KMS-11 (cell line): ENCODE measurements at regions not wholly inside any gene's neighbourhood (a gene's known extent, or its start where the extent isn't known, plus 50 kb on each side); places are given as distances from the start of the nearest gene placed in this dataset.

Experiments used
- H2AFZ ChIP-seq: fragments of 200-600 bp; sonication (generic); 2 replicates; pipeline ENCODE4 v1.6.1; 2016; ENCODE audit warnings: antibody characterized with exemption, mixed run types, low read depth
- H3K27ac ChIP-seq: fragments of 200-600 bp; sonication (generic); 2 replicates; pipeline ENCODE4 v1.6.1; 2016; ENCODE audit warnings: mild to moderate bottlenecking, mixed run types
- H3K27me3 ChIP-seq: fragments of 200-600 bp; sonication (generic); 2 replicates; pipeline ENCODE4 v1.6.1; 2017; ENCODE audit warnings: mild to moderate bottlenecking, low read depth, mixed run types, moderate library complexity; ENCODE audit not compliant: insufficient read depth
- H3K36me3 ChIP-seq: fragments of 200-600 bp; sonication (generic); 2 replicates; pipeline ENCODE4 v1.6.1; 2017; ENCODE audit warnings: mild to moderate bottlenecking, mixed run types; ENCODE audit not compliant: insufficient read depth
- H3K4me1 ChIP-seq: fragments of 200-600 bp; sonication (generic); 2 replicates; pipeline ENCODE4 v1.6.1; 2016; ENCODE audit warnings: mild to moderate bottlenecking, low read depth, mixed run types; ENCODE audit not compliant: poor library complexity, severe bottlenecking
- H3K4me2 ChIP-seq: fragments of 200-600 bp; sonication (generic); 2 replicates; pipeline ENCODE4 v1.7.0; 2016; ENCODE audit warnings: mild to moderate bottlenecking, mixed run types
- H3K4me3 ChIP-seq: fragments of 200-600 bp; sonication (generic); IDR thresholded peaks from 2 replicates; pipeline ENCODE4 v1.6.1; 2017; ENCODE audit warnings: low read depth, low read length, mixed read lengths; ENCODE audit not compliant: insufficient read depth
- H3K79me2 ChIP-seq: fragments of 200-600 bp; sonication (generic); 2 replicates; pipeline ENCODE4 v1.6.1; 2016; ENCODE audit warnings: low read depth, mixed run types; ENCODE audit not compliant: insufficient read depth
- H3K9ac ChIP-seq: fragments of 200-600 bp; sonication (generic); 2 replicates; pipeline ENCODE4 v1.6.1; 2016; ENCODE audit warnings: mild to moderate bottlenecking, mixed run types
- H4K20me1 ChIP-seq: fragments of 200-600 bp; sonication (generic); 2 replicates; pipeline ENCODE4 v1.6.1; 2016; ENCODE audit warnings: mild to moderate bottlenecking, mixed run types; ENCODE audit not compliant: insufficient read depth
- CTCF ChIP-seq: fragments of 200-600 bp; sonication (generic); conservative IDR thresholded peaks from 2 replicates; pipeline ENCODE4 v1.6.1; 2017; ENCODE audit warnings: low read depth, mild to moderate bottlenecking, antibody characterized with exemption, low read length, moderate library complexity, mixed read lengths

GRCh38 chr12:127664901-127665300 is 602.1 kb upstream of the TMEM132C start:
- no peak for TF ChIP-seq CTCF
- Histone ChIP-seq H3K9ac (no peak overlapping the region), H3K27me3 (no peaks in the 10 kb centered on the region), H3K4me1 (no peaks in the 10 kb centered on the region), H3K36me3 (no peaks in the 10 kb centered on the region), H4K20me1 (no peaks in the 10 kb centered on the region), H3K27ac (no peak overlapping the region), H3K4me3 (no peak overlapping the region), H3K4me2 (no peak overlapping the region), H2AFZ (no peak overlapping the region), H3K79me2 (no peaks in the 10 kb centered on the region)

DNA sequence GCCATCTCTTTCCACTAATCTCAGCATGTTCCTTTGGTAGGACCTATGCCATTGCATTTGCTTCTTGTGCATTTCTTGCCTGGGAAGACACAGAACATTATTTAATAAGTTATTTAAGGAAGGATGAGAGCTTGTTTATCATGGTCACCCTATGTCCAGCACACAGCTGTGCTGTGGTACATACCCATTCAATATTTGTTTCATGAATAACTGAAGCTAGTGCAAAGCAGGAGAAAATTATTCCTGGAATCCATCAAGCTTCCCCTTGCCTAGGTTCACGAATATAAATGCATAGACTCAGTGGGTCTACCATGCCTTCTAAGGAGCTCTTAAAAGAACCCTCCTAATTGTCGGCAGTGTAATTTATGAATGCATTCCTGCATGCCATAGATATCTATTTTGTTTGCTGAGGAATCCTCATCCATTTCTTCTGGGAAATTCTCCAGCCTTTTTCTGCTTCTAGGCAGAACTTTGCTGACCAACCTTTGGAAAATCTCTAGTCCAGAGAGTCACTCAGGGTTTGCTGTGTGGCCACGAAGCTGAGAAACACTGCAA is 599.8 kb upstream of the TMEM132C start:
- no peaks in the 10 kb centered on the region for H3K4me1 ChIP-seq
- no peak overlapping the region for H3K4me2 ChIP-seq
- TF ChIP-seq CTCF: no peak

GRCh38 chr12:127670294-127670693 is 596.7 kb upstream of the TMEM132C start:
- no peak overlapping the region for H2AFZ ChIP-seq
- no peak overlapping the region for H3K4me3 ChIP-seq
- no peak for TF ChIP-seq CTCF
- H3K27ac ChIP-seq: no peak overlapping the region
- no peaks in the 10 kb centered on the region for H3K79me2 ChIP-seq
- no peaks in the 10 kb centered on the region for H3K36me3 ChIP-seq
- H4K20me1 ChIP-seq: no peaks in the 10 kb centered on the region
- no peaks in the 10 kb centered on the region for H3K27me3 ChIP-seq
- no peak overlapping the region for H3K4me2 ChIP-seq
- no peaks in the 10 kb centered on the region for H3K4me1 ChIP-seq
- H3K9ac ChIP-seq: no peak overlapping the region

More for the DNA sequence above, 599.8 kb upstream of the TMEM132C start:
- Histone ChIP-seq H3K36me3 (no peaks in the 10 kb centered on the region), H3K4me3 (no peak overlapping the region), H3K9ac (no peak overlapping the region), H2AFZ (no peak overlapping the region), H3K27ac (no peak overlapping the region), H3K27me3 (no peaks in the 10 kb centered on the region), H4K20me1 (no peaks in the 10 kb centered on the region), H3K79me2 (no peaks in the 10 kb centered on the region)

GRCh38 chr12:127670796-127671195 is 596.2 kb upstream of the TMEM132C start:
- no peak overlapping the region for H3K27ac ChIP-seq
- no peak overlapping the region for H3K4me3 ChIP-seq
- no peak overlapping the region for H3K4me2 ChIP-seq
- no peaks in the 10 kb centered on the region for H3K36me3 ChIP-seq
- no peaks in the 10 kb centered on the region for H3K4me1 ChIP-seq
- H4K20me1 ChIP-seq: no peaks in the 10 kb centered on the region
- H3K27me3 ChIP-seq: no peaks in the 10 kb centered on the region
- no peak overlapping the region for H2AFZ ChIP-seq
- no peak for TF ChIP-seq CTCF
- no peaks in the 10 kb centered on the region for H3K79me2 ChIP-seq
- no peak overlapping the region for H3K9ac ChIP-seq

DNA sequence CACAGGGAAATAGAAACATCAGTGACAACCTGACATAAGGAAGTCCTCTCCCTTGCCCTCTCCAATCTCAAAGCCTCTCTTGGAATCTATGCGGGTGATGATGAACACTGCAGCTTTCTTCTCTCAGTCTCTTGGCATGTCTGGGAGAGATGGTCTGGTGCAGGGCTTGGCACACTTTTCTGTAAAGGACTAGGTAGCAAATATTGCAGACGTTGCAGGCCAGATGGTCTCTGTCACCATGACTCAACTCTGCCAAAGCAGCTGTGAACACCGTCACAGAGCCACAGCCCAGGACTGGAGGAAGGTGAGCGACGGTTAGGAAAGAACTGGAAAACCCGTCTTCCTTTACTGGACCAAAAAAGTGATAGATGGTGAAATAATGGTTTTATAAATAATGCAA is 591.0 kb upstream of the TMEM132C start:
- no peak overlapping the region for H3K4me3 ChIP-seq
- no peak overlapping the region for H3K27ac ChIP-seq
- H3K9ac ChIP-seq: no peak overlapping the region
- no peaks in the 10 kb centered on the region for H4K20me1 ChIP-seq
- TF ChIP-seq CTCF: no peak
- H3K4me1 ChIP-seq: no peaks in the 10 kb centered on the region
- no peak overlapping the region for H3K4me2 ChIP-seq
- no peaks in the 10 kb centered on the region for H3K27me3 ChIP-seq
- H2AFZ ChIP-seq: no peak overlapping the region
- H3K36me3 ChIP-seq: no peaks in the 10 kb centered on the region
- no peaks in the 10 kb centered on the region for H3K79me2 ChIP-seq
